ENCODE measurements at regions not wholly inside any gene's neighbourhood (a gene's known extent, or its start where the extent isn't known, plus 50 kb on each side); places are given as distances from the start of the nearest gene placed in this dataset.
"Not testable (repeated sequence)": the region's sequence is repeated elsewhere in the genome, so short reads cannot be mapped to it uniquely, and the experiment has no call there.

DNA sequence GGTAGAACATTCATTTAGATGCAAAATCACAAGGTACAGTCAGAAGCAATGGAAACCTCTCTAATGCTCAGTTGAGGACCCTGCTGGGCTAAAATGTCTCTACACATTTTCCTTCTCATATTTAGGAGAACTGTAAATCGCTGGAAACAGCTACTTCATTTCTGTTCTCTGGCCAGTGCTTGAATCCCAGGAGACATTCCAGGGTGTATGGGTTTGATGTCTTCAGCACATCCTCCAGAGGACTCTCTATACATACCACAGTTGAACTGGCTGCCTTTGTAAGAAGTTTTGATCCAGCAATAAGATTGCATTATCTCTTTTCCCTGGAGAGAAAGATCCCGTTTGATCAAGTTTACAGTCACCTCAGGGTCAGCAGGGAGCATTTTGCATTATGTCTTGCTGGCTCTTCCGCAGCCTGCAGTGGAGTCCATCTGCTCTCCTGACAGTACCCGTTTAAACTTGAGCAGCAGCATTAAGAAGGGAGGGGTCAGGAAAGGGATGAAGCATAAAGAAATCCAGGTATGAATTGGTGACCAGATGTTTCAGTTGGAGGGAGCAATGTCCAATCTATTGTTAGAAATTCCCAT is 676.0 kb downstream of the EPHA3 start:
- no peak for DNase-seq

DNA sequence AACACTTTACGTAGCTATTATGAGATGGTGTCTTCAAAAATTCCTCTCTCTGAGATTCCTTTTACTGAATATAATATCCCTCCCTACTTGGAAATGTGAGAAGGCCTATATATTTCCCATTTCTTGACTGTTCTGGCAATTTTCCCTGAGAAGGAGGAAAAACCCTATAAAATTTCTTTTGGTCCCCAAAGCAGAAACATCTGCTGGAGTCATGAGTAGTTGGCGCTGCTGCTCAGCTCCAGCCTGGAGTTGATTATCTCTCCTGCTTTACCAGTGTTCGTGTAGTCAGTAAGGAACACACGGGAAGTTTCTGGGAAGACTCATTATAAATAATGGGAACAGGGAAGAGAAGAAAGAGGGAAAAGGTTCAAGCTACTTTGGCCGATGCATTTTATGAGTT is 680.1 kb downstream of the EPHA3 start:
- DNase-seq, result no peak

GRCh38 chr3:89787979-89788378 is 680.6 kb downstream of the EPHA3 start:
- no peak for DNase-seq

GRCh38 chr3:89795506-89795905 is 688.1 kb downstream of the EPHA3 start:
- no peak for DNase-seq

DNA sequence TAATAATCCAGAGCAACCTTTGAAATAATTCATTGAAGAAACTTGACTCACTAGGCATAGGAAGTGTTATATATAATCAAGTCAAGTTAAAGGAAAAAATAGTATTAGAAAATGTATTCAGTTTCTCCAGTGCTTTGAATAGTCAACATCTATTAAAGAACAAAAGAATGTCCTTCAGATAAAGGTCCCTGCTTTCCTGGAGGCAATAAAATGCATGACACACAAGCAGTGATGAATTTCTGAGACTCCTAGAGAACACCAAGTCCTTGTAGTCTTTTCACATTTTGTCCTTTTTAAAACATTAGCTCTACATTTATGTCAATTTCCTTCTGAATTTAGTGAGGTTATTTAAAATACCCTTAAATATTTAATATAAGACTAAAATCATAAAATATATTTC is 695.5 kb downstream of the EPHA3 start:
- DNase-seq, result no peak

DNA sequence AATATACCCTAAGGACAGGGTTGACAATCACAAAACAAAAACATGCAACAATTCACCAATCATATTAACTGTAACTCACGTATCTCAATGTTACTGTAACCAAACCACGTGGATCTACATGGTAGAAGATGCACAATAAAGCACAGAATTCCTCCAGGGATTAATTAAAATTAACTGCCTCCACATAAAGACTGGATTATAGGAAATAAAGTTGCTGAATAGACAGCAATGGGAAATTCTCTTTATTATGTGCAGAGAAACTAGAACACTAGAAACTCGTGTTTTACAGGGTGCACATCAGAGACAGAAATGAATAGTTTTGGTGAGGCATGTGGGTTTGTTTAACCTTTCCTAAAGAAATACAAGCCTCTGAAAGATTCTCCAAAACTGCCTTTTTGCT is 696.3 kb downstream of the EPHA3 start:
- DNase-seq, result no peak

- no peak for DNase-seq
Observed at GRCh38 chr3:89806166-89806565, 698.7 kb downstream of the EPHA3 start.

GRCh38 chr3:89808680-89809197 is 701.3 kb downstream of the EPHA3 start:
- no peak for DNase-seq

- DNase-seq, result no peak
Observed at GRCh38 chr3:89813500-89813899, 706.1 kb downstream of the EPHA3 start.

DNA sequence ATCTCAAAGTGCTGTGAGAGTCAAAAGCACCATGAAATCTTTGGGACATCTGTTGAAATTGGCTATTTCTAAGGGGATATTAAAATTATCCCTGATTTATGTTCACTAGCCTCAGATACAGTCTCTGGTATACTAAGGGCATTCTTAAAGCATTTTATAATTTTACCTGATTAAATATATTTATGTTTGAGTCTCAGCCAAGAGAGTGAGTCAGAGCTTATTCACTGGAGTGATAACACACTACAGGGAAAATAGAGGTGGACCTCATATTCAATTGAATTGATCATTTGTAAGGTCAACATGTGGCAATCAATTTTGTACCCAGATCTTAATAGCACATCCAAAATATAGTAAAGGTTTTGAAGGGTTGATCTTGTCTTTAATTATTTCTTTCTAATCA is 733.6 kb downstream of the EPHA3 start:
- DNase-seq, result no peak

DNA sequence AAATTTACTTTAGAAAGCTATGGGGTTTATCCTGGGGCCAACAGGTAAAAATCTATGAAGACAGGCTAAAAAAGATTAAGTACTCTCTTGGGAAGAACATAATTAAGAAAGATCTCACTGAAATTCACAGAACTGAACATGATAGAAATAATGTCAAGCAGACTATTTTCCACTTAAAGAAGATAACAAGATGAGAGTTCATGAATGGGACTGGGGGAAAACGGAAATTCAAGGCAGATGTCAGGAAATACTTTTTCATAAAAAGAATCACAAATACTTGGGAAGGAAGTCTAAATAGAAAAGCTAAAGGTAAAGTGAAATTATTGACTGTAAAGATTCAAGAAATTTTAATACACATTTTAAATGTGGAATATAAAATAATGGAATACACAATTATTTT is 737.6 kb downstream of the EPHA3 start:
- DNase-seq, result no peak

GRCh38 chr3:89847955-89848354 is 740.5 kb downstream of the EPHA3 start:
- no peak for DNase-seq

DNA sequence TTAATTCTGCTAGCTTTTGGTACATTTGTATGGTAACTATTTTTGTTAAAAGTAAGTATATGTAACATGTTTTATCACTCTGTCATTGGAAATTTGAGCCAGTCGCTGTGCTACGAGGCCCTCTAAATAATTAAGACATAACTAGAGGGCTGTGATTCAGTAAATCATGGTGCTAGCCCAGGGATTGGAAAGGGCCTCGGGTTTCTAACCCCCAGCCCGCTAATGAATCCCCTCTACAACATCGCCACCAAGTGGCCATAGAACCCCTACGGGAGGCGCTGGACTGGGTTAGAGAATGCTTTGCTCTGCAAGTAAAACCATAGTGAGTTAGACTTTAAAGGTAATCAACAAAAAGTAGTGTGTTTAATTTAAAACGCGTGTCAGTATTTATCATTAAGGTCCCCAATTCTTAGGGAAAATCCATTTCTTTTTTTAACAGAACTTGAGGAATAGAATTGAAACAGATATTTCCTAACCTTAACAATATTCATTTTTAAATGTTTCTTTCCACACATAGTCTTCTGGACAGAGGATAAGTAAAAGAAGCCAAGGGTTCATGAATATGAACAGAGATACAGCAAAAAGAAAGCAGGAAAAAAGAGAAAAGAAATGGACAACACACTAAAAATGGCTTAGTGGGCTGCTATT is 744.7 kb downstream of the EPHA3 start:
- peak; percentile 81 to 86 for DNase-seq

GRCh38 chr3:89859757-89860156 is 752.3 kb downstream of the EPHA3 start:
- no peak for DNase-seq

DNA sequence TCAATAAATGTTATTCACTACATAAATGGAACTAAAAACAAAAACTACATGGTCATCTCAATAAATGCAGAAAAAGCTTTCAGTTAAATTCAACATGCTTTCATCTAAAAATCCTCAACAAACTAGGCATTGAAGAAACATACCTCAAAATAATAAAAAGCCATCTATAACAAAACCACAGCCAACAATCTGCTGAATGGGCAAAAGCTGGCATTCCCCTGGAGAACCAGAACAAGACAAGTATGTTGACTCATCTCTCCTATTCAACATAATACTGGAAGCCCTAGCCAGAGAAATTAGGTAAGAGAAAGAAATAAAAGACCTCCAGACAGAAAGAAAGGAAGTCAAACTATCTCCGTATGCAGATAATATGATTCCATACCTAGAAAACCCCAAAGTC is 759.9 kb downstream of the EPHA3 start:
- DNase-seq, result no peak

- DNase-seq, result no peak
Observed at GRCh38 chr3:89876116-89876515, 768.7 kb downstream of the EPHA3 start.

GRCh38 chr3:89877230-89877629 is 769.8 kb downstream of the EPHA3 start:
- no peak for DNase-seq

DNA sequence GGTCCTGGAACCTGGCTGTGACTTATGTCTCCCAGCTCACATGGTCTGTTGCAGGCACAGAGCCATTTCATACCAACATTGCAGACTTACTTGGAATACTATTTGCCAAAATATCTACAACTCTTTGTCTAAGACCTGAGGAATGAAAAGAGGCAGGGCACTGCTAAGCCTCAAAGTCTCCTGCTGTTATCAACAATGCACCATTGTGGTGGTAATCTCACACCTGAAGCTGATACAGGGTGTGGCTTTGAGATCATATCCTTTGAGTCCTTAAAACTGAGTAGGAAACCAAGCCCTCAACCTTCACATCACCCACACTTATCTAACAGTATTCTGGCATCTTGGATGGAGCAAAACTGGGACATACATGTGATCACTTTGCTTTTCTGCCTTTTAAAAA is 782.0 kb downstream of the EPHA3 start:
- DNase-seq, result no peak

GRCh38 chr3:89908711-89909213 is 801.3 kb downstream of the EPHA3 start:
- no peak for DNase-seq

GRCh38 chr3:89912031-89912430 is 804.6 kb downstream of the EPHA3 start:
- DNase-seq, result no peak

- no peak for DNase-seq
Observed at GRCh38 chr3:89923921-89924610, 816.6 kb downstream of the EPHA3 start.

GRCh38 chr3:89925976-89926375 is 818.6 kb downstream of the EPHA3 start:
- DNase-seq, result no peak

GRCh38 chr3:89932882-89933281 is 825.5 kb downstream of the EPHA3 start:
- no peak for DNase-seq

GRCh38 chr3:89944461-89944860 is 837.0 kb downstream of the EPHA3 start:
- not testable (repeated sequence) for DNase-seq

Data from NCI-H446 (cell line).